Skeletal muscle satellite cell (primary cell): ENCODE measurements at regions not wholly inside any gene's neighbourhood (a gene's known extent, or its start where the extent isn't known, plus 50 kb on each side); places are given as distances from the start of the nearest gene placed in this dataset.

ENCODE experiments used
- H3K27me3 ChIP-seq: 2 replicates; pipeline ENCODE4 v1.7.0; 2013; ENCODE audit warnings: low read length; ENCODE audit not compliant: control insufficient read depth, insufficient read depth
- H3K36me3 ChIP-seq: 2 replicates; pipeline ENCODE4 v1.7.0; 2013; ENCODE audit warnings: mild to moderate bottlenecking, control low read depth, low read length; ENCODE audit not compliant: insufficient read depth
- H3K4me1 ChIP-seq: 2 replicates; pipeline ENCODE4 v1.7.0; 2013; ENCODE audit warnings: low read length; ENCODE audit not compliant: control insufficient read depth, insufficient read depth
- H3K4me2 ChIP-seq: 2 replicates; pipeline ENCODE4 v1.7.0; 2013; ENCODE audit warnings: mild to moderate bottlenecking, low read length
- H3K4me3 ChIP-seq: 2 replicates; pipeline ENCODE4 v1.7.0; 2013; ENCODE audit warnings: low read length
- H3K9ac ChIP-seq: 2 replicates; pipeline ENCODE4 v1.7.0; 2013; ENCODE audit warnings: mild to moderate bottlenecking, low read depth, low read length, moderate library complexity
- H3K9me3 ChIP-seq: replicated peaks from 2 replicates; pipeline ENCODE4 v1.7.0; 2013; ENCODE audit warnings: mild to moderate bottlenecking, control low read depth, low read length

- Histone ChIP-seq H3K9me3 (no peaks in the 10 kb centered on the region), H3K4me3 (no peak overlapping the region), H3K36me3 (no peaks in the 10 kb centered on the region), H3K4me1 (no peaks in the 10 kb centered on the region), H3K27me3 (no peaks in the 10 kb centered on the region), H3K9ac (no peak overlapping the region), H3K4me2 (no peak overlapping the region)
Observed at GRCh38 chr20:39124064-39124463, 161.9 kb downstream of the DHX35 start.

DNA sequence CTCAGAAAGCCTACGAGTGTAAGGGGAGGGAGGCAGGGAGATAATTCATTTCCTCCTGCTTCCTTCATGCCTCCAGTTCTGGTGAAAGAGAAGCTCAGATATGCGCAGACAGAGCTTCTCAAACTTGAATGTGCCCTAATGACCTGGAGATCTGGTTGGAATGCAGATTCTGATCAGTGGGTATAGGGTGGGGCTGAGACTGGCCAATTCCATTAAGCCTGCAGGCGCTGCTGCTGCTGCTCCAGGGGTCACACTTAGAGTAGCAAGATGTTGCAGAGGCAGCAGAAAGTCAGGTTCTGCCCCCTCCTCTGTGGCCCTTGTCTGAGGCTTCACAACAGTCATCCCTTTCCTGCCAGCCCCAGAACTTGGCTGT lies 161.0 kb downstream of the DHX35 start:
- H3K9ac ChIP-seq: no peak overlapping the region
- no peak overlapping the region for H3K4me2 ChIP-seq
- H3K9me3 ChIP-seq: no peaks in the 10 kb centered on the region

GRCh38 chr20:39117491-39117890 lies 155.3 kb downstream of the DHX35 start:
- no peaks in the 10 kb centered on the region for H3K9me3 ChIP-seq
- H3K9ac ChIP-seq: no peak overlapping the region
- H3K4me1 ChIP-seq: no peaks in the 10 kb centered on the region
- H3K4me2 ChIP-seq: no peak overlapping the region
- H3K4me3 ChIP-seq: no peak overlapping the region
- no peaks in the 10 kb centered on the region for H3K36me3 ChIP-seq
- H3K27me3 ChIP-seq: peaks cover 3% of the 10 kb centered on the region

More for the DNA sequence above, 161.0 kb downstream of the DHX35 start:
- H3K4me3 ChIP-seq: no peak overlapping the region
- no peaks in the 10 kb centered on the region for H3K4me1 ChIP-seq
- no peaks in the 10 kb centered on the region for H3K27me3 ChIP-seq
- no peaks in the 10 kb centered on the region for H3K36me3 ChIP-seq

DNA sequence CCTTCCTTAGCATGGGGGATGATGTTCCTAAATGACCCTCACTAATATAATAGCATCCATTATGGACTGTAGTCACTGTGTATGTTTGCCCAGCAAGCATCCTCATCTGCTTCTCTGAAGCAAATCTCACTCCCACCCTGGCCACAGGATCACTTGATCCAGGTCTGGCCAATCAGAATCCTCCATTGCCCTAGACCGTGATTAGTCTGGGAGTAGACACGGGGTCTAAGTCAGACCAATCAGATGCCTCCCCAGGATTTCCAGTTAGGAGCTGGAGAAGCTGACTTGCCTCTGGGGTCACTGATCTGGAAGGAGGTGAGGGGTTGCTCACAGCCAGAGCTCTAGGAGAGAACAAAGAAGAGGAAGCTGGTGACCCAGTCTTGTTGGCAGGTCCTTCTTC lies 153.9 kb downstream of the DHX35 start:
- Histone ChIP-seq H3K4me2 (no peak overlapping the region), H3K4me3 (no peak overlapping the region), H3K9me3 (no peaks in the 10 kb centered on the region), H3K9ac (no peak overlapping the region), H3K4me1 (no peaks in the 10 kb centered on the region), H3K36me3 (no peaks in the 10 kb centered on the region), H3K27me3 (peaks cover 13% of the 10 kb centered on the region)

- Histone ChIP-seq H3K4me3 (no peak overlapping the region), H3K9ac (no peak overlapping the region), H3K36me3 (no peaks in the 10 kb centered on the region), H3K4me2 (no peak overlapping the region), H3K4me1 (no peaks in the 10 kb centered on the region), H3K9me3 (no peaks in the 10 kb centered on the region), H3K27me3 (peaks cover 25% of the 10 kb centered on the region)
Observed at GRCh38 chr20:39112178-39112743, 150.1 kb downstream of the DHX35 start.

- Histone ChIP-seq H3K4me3 (no peak overlapping the region), H3K9me3 (no peaks in the 10 kb centered on the region), H3K4me1 (no peaks in the 10 kb centered on the region), H3K9ac (no peak overlapping the region), H3K36me3 (no peaks in the 10 kb centered on the region), H3K27me3 (peaks cover 25% of the 10 kb centered on the region), H3K4me2 (no peak overlapping the region)
Observed at GRCh38 chr20:39111359-39112177, 149.4 kb downstream of the DHX35 start.

DNA sequence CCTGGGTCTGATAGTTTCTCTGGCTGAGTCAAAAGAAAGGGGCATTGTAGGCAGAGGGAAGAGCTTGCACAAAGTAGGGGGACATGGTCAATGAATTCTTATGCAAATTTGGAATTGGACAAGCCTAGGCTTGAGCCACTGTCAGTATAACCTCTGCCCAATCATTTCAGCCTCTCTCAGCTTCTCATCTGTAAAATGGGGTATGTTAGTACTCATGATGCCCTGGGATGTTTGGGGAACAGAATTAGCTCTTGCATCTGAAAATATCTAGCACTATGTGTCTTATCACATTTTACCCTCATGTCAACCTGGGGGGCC lies 148.6 kb downstream of the DHX35 start:
- H3K4me3 ChIP-seq: no peak overlapping the region
- H3K4me1 ChIP-seq: no peaks in the 10 kb centered on the region
- H3K4me2 ChIP-seq: no peak overlapping the region
- no peaks in the 10 kb centered on the region for H3K36me3 ChIP-seq
- H3K9ac ChIP-seq: no peak overlapping the region
- no peaks in the 10 kb centered on the region for H3K9me3 ChIP-seq
- H3K27me3 ChIP-seq: peaks cover 25% of the 10 kb centered on the region

GRCh38 chr20:39109933-39110818 lies 148.0 kb downstream of the DHX35 start:
- Histone ChIP-seq H3K4me2 (no peak overlapping the region), H3K4me3 (no peak overlapping the region), H3K4me1 (no peaks in the 10 kb centered on the region), H3K36me3 (no peaks in the 10 kb centered on the region), H3K9ac (no peak overlapping the region), H3K27me3 (peaks cover 25% of the 10 kb centered on the region), H3K9me3 (no peaks in the 10 kb centered on the region)

- no peak overlapping the region for H3K4me3 ChIP-seq
- H3K4me2 ChIP-seq: no peak overlapping the region
- H3K27me3 ChIP-seq: peaks cover 25% of the 10 kb centered on the region
- H3K4me1 ChIP-seq: no peaks in the 10 kb centered on the region
- H3K9ac ChIP-seq: no peak overlapping the region
- H3K9me3 ChIP-seq: no peaks in the 10 kb centered on the region
- no peaks in the 10 kb centered on the region for H3K36me3 ChIP-seq
Observed at GRCh38 chr20:39108746-39109145, 146.6 kb downstream of the DHX35 start.

GRCh38 chr20:39107741-39108140 lies 145.6 kb downstream of the DHX35 start:
- peaks cover 25% of the 10 kb centered on the region for H3K27me3 ChIP-seq
- H3K9me3 ChIP-seq: no peaks in the 10 kb centered on the region
- H3K9ac ChIP-seq: no peak overlapping the region
- no peaks in the 10 kb centered on the region for H3K4me1 ChIP-seq
- no peaks in the 10 kb centered on the region for H3K36me3 ChIP-seq
- no peak overlapping the region for H3K4me2 ChIP-seq
- no peak overlapping the region for H3K4me3 ChIP-seq

DNA sequence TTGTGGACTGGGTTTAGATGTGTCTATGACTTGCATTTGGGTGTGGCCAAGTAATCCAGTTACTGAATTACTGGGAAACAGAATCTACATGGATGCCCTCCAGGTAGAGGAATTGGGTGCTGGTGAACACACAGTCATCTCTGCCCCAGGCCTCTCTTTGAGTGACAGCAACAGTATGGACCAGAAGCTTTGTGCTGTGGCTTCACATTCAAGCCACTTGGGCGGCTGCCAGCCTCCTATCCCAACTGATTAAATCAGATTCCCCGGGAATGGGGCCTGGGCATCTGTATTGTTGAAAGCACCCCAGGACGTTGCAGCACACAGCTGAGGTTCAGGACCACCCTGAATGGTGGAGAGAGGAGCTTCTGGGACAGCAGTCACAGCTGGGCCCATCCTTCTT lies 144.6 kb downstream of the DHX35 start:
- H3K4me2 ChIP-seq: no peak overlapping the region
- no peak overlapping the region for H3K9ac ChIP-seq
- H3K4me3 ChIP-seq: no peak overlapping the region
- no peaks in the 10 kb centered on the region for H3K9me3 ChIP-seq
- no peaks in the 10 kb centered on the region for H3K36me3 ChIP-seq
- H3K4me1 ChIP-seq: no peaks in the 10 kb centered on the region
- peaks cover 17% of the 10 kb centered on the region for H3K27me3 ChIP-seq
